ENCODE measurements at regions not wholly inside any gene's neighbourhood (a gene's known extent, or its start where the extent isn't known, plus 50 kb on each side); places are given as distances from the start of the nearest gene placed in this dataset.

DNA sequence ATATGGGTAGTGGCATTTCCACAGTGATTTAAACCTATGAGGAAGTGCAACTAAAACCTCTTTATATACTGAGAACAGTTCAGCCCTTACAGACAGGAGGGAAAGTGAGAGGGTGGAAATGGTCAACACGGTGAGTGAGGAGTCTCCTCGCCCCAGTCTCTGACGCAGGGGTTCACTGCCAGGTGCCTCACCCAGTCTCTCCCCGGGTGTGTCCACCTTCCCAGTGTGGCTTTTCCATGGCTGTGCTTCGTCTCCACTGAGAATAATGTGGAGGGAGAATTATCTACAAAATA is 116.6 kb upstream of the TOP3B start:
- H3K36me3 ChIP-seq (ENCODE audit: control insufficient read depth, insufficient read depth, low read length), result no peaks in the 10 kb centered on the region
- TF ChIP-seq, protein P1, sequence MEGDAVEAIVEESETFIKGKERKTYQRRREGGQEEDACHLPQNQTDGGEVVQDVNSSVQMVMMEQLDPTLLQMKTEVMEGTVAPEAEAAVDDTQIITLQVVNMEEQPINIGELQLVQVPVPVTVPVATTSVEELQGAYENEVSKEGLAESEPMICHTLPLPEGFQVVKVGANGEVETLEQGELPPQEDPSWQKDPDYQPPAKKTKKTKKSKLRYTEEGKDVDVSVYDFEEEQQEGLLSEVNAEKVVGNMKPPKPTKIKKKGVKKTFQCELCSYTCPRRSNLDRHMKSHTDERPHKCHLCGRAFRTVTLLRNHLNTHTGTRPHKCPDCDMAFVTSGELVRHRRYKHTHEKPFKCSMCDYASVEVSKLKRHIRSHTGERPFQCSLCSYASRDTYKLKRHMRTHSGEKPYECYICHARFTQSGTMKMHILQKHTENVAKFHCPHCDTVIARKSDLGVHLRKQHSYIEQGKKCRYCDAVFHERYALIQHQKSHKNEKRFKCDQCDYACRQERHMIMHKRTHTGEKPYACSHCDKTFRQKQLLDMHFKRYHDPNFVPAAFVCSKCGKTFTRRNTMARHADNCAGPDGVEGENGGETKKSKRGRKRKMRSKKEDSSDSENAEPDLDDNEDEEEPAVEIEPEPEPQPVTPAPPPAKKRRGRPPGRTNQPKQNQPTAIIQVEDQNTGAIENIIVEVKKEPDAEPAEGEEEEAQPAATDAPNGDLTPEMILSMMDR (IDR thresholded peaks at IDR 0.05; ENCODE audit: insufficient read depth, low read length, severe bottlenecking), result no peak
- FAIRE-seq (no peak), DNase-seq (ENCODE audit: low read depth) (no peak)
- H3K27me3 ChIP-seq (ENCODE audit: control insufficient read depth, insufficient read depth, low read length), result peaks cover 2% of the 10 kb centered on the region
- H3K4me3 ChIP-seq (ENCODE audit: low read depth, low read length), result no peak overlapping the region

DNA sequence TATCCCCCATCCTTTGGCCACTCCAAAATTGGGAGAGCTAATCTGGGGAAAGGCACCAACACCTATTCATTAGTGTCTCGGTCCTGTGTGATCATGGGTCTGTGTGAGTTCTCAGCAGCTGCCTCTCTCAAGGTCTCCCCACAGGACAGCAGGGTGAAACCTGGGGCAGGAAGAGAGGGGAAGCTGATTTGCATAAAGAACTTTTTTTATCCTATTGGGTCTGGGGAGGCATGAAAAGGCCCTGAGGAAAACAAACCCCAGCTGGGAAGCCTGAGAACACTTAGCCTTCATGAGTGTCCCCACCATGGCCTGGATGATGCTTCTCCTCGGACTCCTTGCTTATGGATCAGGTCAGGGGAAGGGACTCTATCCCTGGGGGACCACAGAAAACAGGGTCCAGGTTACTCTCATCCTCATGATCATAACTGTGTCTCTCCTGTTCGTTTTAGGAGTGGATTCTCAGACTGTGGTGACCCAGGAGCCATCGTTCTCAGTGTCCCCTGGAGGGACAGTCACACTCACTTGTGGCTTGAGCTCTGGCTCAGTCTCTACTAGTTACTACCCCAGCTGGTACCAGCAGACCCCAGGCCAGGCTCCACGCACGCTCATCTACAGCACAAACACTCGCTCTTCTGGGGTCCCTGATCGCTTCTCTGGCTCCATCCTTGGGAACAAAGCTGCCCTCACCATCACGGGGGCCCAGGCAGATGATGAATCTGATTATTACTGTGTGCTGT is 116.0 kb upstream of the TOP3B start:
- H3K36me3 ChIP-seq (ENCODE audit: control insufficient read depth, insufficient read depth, low read length), result no peaks in the 10 kb centered on the region
- DNase-seq (ENCODE audit: low read depth) (no peak), FAIRE-seq (peak; percentile 13)
- TF ChIP-seq, protein P1 (IDR thresholded peaks at IDR 0.05; ENCODE audit: insufficient read depth, low read length, severe bottlenecking), result no peak
- H3K27me3 ChIP-seq (ENCODE audit: control insufficient read depth, insufficient read depth, low read length), result peaks cover 2% of the 10 kb centered on the region
- H3K4me3 ChIP-seq (ENCODE audit: low read depth, low read length), result no peak overlapping the region

DNA sequence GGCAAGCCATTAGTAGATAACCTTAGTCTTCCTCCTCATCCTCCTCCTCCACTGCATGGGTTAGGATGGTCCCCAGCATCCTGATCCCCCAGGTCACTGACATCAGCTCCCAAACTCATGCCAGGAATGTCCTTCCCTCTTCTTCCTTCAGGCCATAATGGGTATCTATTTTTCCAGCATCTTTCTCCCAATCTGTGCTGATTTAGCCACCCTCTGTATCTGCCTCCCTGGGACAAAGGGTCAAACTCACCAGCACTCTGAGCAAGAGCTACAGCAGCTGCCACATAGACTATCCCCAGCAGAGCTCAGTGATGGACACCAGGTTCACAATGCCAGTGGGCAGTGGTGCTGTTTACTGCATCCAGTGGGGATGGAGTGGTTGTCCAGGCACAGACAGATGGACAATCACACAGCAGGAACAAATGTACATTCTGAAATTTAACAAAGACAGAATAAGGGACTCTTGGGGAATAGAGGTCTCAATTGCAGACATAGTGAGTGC is 115.2 kb upstream of the TOP3B start:
- DNase-seq (ENCODE audit: low read depth), result no peak
- TF ChIP-seq, protein P1 (IDR thresholded peaks at IDR 0.05; ENCODE audit: insufficient read depth, low read length, severe bottlenecking), result no peak

DNA sequence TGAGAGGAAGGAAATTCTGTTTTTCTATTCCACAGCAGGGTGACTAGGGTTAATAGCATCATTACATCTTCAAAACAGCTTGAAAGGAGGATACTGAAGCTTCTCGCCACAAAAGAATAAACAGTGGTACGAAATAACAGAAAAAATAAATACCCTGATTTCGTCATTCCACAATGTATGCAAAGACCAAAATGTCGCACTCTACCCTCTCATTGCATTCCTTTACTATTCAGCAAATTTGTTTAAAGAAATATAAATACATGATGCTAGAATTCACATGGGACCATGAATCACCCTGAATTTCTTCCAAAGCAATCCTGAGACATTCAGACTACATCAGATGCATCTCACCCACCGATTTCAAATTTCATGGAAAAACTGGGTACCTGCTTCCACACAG is 112.3 kb upstream of the TOP3B start:
- FAIRE-seq, result no peak
- H3K4me3 ChIP-seq (ENCODE audit: low read depth, low read length), result no peak overlapping the region
- H3K27me3 ChIP-seq (ENCODE audit: control insufficient read depth, insufficient read depth, low read length), result peaks cover 2% of the 10 kb centered on the region
- TF ChIP-seq, protein P1 (IDR thresholded peaks at IDR 0.05; ENCODE audit: insufficient read depth, low read length, severe bottlenecking), result no peak
- no peak for DNase-seq (ENCODE audit: low read depth)
- H3K36me3 ChIP-seq (ENCODE audit: control insufficient read depth, insufficient read depth, low read length), result no peaks in the 10 kb centered on the region

More for the DNA sequence above, 115.2 kb upstream of the TOP3B start:
- no peak overlapping the region for H3K4me3 ChIP-seq (ENCODE audit: low read depth, low read length)
- H3K27me3 ChIP-seq (ENCODE audit: control insufficient read depth, insufficient read depth, low read length), result peaks cover 2% of the 10 kb centered on the region
- FAIRE-seq, result no peak
- H3K36me3 ChIP-seq (ENCODE audit: control insufficient read depth, insufficient read depth, low read length), result no peaks in the 10 kb centered on the region

DNA sequence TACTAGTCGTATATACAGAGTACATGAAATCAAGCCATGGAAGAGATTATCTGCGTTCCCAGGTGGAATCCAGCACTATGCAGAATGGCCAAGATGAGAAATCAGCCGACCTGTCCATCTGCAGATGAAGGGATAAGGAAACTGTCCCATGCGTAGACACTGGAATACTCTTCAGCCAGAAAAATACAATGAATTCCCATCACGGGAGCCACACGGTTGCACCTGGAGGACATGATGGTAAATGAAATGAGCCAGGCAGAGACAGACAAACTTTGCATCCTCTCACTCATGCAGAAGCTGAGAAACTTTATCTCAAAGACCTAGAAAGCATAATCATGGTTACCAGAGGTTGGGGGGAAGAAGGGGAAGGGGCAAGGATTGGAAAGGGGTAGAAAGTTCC is 111.9 kb upstream of the TOP3B start:
- no peaks in the 10 kb centered on the region for H3K36me3 ChIP-seq (ENCODE audit: control insufficient read depth, insufficient read depth, low read length)
- H3K4me3 ChIP-seq (ENCODE audit: low read depth, low read length), result no peak overlapping the region
- TF ChIP-seq, protein P1 (IDR thresholded peaks at IDR 0.05; ENCODE audit: insufficient read depth, low read length, severe bottlenecking), result no peak
- DNase-seq (ENCODE audit: low read depth), result no peak
- H3K27me3 ChIP-seq (ENCODE audit: control insufficient read depth, insufficient read depth, low read length), result peaks cover 2% of the 10 kb centered on the region
- FAIRE-seq, result no peak

DNA sequence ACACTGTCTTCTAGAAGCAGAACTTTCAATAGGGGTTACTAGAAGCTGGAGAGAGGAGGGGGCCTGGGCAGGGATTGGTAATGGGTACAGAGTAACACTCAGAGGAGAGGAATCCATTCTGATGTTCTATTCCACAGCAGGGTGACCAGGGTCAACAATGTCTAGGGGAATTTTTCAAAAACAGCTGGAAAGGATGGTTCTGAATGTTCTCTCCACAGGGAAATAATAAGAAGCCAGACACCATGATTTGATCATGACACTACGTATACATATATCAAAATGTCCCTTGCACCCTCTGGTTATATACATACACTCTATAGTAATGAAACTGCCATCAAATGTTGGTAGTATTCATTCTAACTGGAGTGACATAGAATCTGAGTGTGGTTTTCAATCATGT is 111.2 kb upstream of the TOP3B start:
- Histone ChIP-seq H3K36me3 (ENCODE audit: control insufficient read depth, insufficient read depth, low read length) (no peaks in the 10 kb centered on the region), H3K27me3 (ENCODE audit: control insufficient read depth, insufficient read depth, low read length) (peaks cover 2% of the 10 kb centered on the region), H3K4me3 (ENCODE audit: low read depth, low read length) (no peak overlapping the region)
- DNase-seq (ENCODE audit: low read depth) (no peak), FAIRE-seq (no peak)
- TF ChIP-seq, protein P1 (IDR thresholded peaks at IDR 0.05; ENCODE audit: insufficient read depth, low read length, severe bottlenecking), result no peak
